Activated CD8-positive, alpha-beta memory T cell treated with anti-CD3 and anti-CD28 coated beads for 48 hours (primary cell): ENCODE measurements at regions not wholly inside any gene's neighbourhood (a gene's known extent, or its start where the extent isn't known, plus 50 kb on each side); places are given as distances from the start of the nearest gene placed in this dataset.
"Not testable (repeated sequence)": the region's sequence is repeated elsewhere in the genome, so short reads cannot be mapped to it uniquely, and the experiment has no call there.

Source experiments
- DNase-seq, 3 experiments: peaks; one replicate each; pipeline ENCODE4 v3.0.0-alpha.2; 2020; ENCODE audit warnings: low read depth in 2 of 3, low spot score in 2 of 3

- no peak for DNase-seq
These were observed 424.1 kb downstream of the RSL24D1 start for GRCh38 chr15:54772663-54773062.

GRCh38 chr15:54749461-54749860, 447.3 kb downstream of the RSL24D1 start:
- not testable (repeated sequence) for DNase-seq

- DNase-seq, result no peak
These were observed 474.3 kb downstream of the RSL24D1 start for GRCh38 chr15:54722342-54722986.

GRCh38 chr15:54719325-54719724, 477.4 kb downstream of the RSL24D1 start:
- DNase-seq, result no peak

GRCh38 chr15:54707805-54708752, 488.7 kb downstream of the RSL24D1 start:
- no peak for DNase-seq

- DNase-seq, result no peak
These were observed 509.1 kb downstream of the RSL24D1 start for GRCh38 chr15:54687628-54688027.
